GM13976 (cell line): ENCODE measurements at regions not wholly inside any gene's neighbourhood (a gene's known extent, or its start where the extent isn't known, plus 50 kb on each side); places are given as distances from the start of the nearest gene placed in this dataset.

Source experiments
- DNase-seq: peaks from one replicate; pipeline ENCODE4 v3.0.0; 2012; ENCODE audit warnings: low spot score
- in situ Hi-C: fragments of 300-500 bp; cut with MboI; formaldehyde crosslinking; loops from one replicate; pipeline ENCODE4 v1.12.0; 2022; ENCODE audit warnings: low sequenced_read_pairs, mixed read lengths, inconsistent platforms; ENCODE audit not compliant: unreplicated experiment
- TF ChIP-seq, protein P1 (sequence below): IDR thresholded peaks from 2 replicates; pipeline ENCODE4 v1.5.1; 2012; ENCODE audit warnings: borderline replicate concordance, mild to moderate bottlenecking; ENCODE audit not compliant: insufficient read depth; ENCODE audit errors: extremely low read depth, missing control alignments, control extremely low read depth

DNA sequence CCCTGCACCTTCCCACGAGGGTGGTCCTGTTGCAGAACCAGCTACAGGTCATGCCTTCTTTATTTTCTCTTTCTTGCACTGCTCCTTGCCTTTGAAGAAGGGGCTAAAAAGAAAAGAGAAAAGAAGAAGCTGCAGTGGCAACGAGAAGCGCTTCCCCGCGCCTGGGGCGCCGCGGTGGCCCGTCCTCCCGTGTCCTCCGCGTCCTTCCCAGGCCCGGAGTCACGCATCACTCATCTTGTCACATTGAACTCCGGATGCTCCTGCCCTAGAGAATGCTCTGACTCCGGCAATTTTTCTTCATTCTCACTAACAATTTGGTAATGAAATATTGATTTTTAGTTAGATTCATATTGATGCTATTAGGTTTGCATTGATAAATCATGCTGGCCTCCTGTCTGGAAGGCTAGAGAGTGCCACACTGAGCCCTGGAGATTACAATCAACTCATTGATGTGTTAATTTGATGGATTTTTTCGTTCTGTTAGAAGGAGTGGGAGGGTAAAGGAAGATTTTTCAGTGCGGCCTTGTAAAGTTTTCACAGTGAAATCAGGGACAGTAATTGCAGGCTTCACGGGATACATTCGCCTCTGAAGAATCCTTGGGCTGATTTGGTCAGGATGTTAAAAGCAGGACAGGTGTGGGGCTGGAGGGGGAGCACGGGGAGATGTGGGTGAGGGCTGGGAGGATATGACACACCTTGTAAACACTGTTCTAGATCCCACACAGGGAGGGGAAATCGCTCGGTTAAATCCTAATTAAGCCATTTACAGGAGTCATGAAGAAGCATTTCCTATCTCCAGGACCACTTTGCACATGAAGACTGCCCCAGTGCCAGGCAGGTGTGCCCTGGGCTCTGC lies 349.3 kb downstream of the ZNF516 start:
- TF ChIP-seq, protein P1, sequence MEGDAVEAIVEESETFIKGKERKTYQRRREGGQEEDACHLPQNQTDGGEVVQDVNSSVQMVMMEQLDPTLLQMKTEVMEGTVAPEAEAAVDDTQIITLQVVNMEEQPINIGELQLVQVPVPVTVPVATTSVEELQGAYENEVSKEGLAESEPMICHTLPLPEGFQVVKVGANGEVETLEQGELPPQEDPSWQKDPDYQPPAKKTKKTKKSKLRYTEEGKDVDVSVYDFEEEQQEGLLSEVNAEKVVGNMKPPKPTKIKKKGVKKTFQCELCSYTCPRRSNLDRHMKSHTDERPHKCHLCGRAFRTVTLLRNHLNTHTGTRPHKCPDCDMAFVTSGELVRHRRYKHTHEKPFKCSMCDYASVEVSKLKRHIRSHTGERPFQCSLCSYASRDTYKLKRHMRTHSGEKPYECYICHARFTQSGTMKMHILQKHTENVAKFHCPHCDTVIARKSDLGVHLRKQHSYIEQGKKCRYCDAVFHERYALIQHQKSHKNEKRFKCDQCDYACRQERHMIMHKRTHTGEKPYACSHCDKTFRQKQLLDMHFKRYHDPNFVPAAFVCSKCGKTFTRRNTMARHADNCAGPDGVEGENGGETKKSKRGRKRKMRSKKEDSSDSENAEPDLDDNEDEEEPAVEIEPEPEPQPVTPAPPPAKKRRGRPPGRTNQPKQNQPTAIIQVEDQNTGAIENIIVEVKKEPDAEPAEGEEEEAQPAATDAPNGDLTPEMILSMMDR, result no peak
- no peak for DNase-seq
- in situ Hi-C loops, result no loop called here

- no peak for DNase-seq
- TF ChIP-seq, protein P1, result no peak
- in situ Hi-C loops, result no loop called here
Measured at GRCh38 chr18:76144844-76145243, 350.2 kb downstream of the ZNF516 start.

- in situ Hi-C loops, result no loop called here
- TF ChIP-seq, protein P1, result no peak
- no peak for DNase-seq
Measured at GRCh38 chr18:76142611-76143010, 352.4 kb downstream of the ZNF516 start.

DNA sequence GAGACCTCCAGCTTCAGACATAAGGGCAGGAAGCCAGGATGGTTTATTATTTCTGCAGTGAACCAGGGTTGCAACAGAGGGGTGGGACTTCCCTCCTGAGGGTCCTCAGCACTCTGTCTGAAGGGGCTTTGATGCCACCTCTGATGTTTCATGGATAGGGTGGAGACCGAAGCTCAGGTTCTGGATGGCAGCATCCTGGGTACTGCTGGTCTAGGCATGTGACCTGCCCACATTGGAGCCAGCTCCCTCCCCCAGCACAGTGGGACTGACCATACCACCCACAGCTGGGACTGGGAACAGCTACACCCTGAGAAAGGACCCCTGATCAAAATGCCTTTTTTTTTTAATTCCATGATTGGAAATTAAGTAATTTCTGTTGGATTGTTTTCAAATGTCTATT lies 355.2 kb downstream of the ZNF516 start:
- in situ Hi-C loops, result no loop called here
- TF ChIP-seq, protein P1, result no peak
- no peak for DNase-seq

DNA sequence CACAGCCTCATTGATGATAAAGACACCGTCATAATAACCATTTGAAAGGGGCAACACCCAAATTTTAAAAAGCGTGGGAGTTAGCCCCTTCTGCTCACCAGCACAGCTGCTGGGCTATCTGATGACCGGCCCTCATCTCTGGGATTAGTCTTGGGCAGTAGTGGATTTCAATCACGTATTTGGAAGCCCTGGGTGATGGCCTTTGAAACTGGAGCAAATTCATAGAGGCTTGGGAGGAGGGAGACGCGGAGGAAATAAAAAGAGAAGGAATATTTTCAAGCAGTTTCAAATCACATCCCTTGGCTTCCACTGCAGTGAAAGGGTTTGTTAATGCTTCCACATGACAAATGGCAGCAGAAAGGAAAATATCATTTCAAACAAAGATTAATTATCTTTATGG lies 357.8 kb downstream of the ZNF516 start:
- in situ Hi-C loops, result no loop called here
- DNase-seq, result no peak
- TF ChIP-seq, protein P1, result no peak

DNA sequence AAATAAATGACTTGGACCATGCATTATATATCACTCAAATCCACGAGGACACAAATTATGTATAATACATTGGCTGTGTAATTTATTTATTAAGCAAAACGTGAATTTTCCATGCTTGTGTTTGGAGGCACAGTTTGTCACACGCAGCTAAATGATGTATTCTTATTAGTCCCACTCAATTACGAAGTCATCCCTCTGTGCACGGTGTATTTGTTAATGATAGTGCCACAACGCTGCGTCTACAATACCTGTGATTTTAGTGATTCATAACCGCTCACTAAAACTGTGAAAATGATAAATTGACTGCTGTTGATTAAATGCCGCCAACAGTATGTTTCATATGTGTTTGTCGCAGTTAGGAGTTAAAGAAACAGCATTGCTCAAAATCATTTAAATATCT lies 358.3 kb downstream of the ZNF516 start:
- in situ Hi-C loops, result no loop called here
- TF ChIP-seq, protein P1, result no peak
- no peak for DNase-seq
